ENCODE measurements at regions not wholly inside any gene's neighbourhood (a gene's known extent, or its start where the extent isn't known, plus 50 kb on each side); places are given as distances from the start of the nearest gene placed in this dataset.

- Mint-ChIP-seq H3K4me1 (no peaks in the 10 kb centered on the region), H3K9me3 (peaks cover 7% of the 10 kb centered on the region), H3K36me3 (ENCODE audit: low read depth) (no peaks in the 10 kb centered on the region), H3K4me3 (no peak overlapping the region), H3K27ac (no peak overlapping the region), H3K27me3 (no peaks in the 10 kb centered on the region)
- no peak for ATAC-seq
- DNase-seq = no peak
These were observed 105.8 kb downstream of the SPATA19 start for GRCh38 chr11:133739481-133739880.

GRCh38 chr11:133738624-133739023 lies 106.7 kb downstream of the SPATA19 start:
- no peaks in the 10 kb centered on the region for H3K4me1 Mint-ChIP-seq
- no peak overlapping the region for H3K4me3 Mint-ChIP-seq
- no peaks in the 10 kb centered on the region for H3K36me3 Mint-ChIP-seq (ENCODE audit: low read depth)
- no peak for DNase-seq
- ATAC-seq = no peak
- H3K27ac Mint-ChIP-seq = peak overlapping the region; percentile 14
- no peaks in the 10 kb centered on the region for H3K27me3 Mint-ChIP-seq
- peaks cover 7% of the 10 kb centered on the region for H3K9me3 Mint-ChIP-seq

GRCh38 chr11:133733631-133734030 lies 111.7 kb downstream of the SPATA19 start:
- no peaks in the 10 kb centered on the region for H3K27me3 Mint-ChIP-seq
- no peaks in the 10 kb centered on the region for H3K36me3 Mint-ChIP-seq (ENCODE audit: low read depth)
- H3K4me3 Mint-ChIP-seq = no peak overlapping the region
- no peaks in the 10 kb centered on the region for H3K4me1 Mint-ChIP-seq
- DNase-seq = no peak
- no peak overlapping the region for H3K27ac Mint-ChIP-seq
- peaks cover 7% of the 10 kb centered on the region for H3K9me3 Mint-ChIP-seq
- ATAC-seq = no peak

GRCh38 chr11:133732109-133732674 lies 113.1 kb downstream of the SPATA19 start:
- DNase-seq (no peak), ATAC-seq (no peak)
- H3K4me1 Mint-ChIP-seq = no peaks in the 10 kb centered on the region
- no peak overlapping the region for H3K4me3 Mint-ChIP-seq
- no peaks in the 10 kb centered on the region for H3K36me3 Mint-ChIP-seq (ENCODE audit: low read depth)
- H3K9me3 Mint-ChIP-seq = no peaks in the 10 kb centered on the region
- H3K27ac Mint-ChIP-seq = no peak overlapping the region
- no peaks in the 10 kb centered on the region for H3K27me3 Mint-ChIP-seq

- Mint-ChIP-seq H3K9me3 (no peaks in the 10 kb centered on the region), H3K27me3 (no peaks in the 10 kb centered on the region), H3K27ac (no peak overlapping the region), H3K36me3 (ENCODE audit: low read depth) (no peaks in the 10 kb centered on the region), H3K4me3 (no peak overlapping the region), H3K4me1 (no peaks in the 10 kb centered on the region)
- ATAC-seq (no peak), DNase-seq (no peak)
These were observed 117.5 kb downstream of the SPATA19 start for GRCh38 chr11:133727774-133728173.

DNA sequence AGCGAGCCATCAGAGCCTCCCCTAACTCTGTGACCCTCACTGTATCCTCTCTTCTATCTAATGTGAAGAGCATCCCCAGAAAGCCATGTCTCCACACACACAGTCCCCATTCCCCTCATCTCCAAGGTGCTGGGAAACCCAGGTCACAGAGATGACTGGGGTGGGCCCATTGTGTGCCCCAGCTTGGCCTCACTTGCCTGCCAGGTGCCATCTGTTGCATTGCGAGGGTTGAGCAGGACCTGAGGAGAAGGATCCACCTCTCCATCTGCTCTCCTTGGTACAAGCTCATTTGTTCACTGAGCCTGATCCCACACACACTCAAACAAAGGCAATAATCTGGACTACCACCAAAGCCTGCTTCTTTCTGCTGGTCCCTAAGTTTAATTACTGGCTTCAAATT lies 118.8 kb downstream of the SPATA19 start:
- DNase-seq = no peak
- Mint-ChIP-seq H3K36me3 (ENCODE audit: low read depth) (no peaks in the 10 kb centered on the region), H3K9me3 (no peaks in the 10 kb centered on the region), H3K4me3 (no peak overlapping the region), H3K27me3 (no peaks in the 10 kb centered on the region), H3K4me1 (no peaks in the 10 kb centered on the region), H3K27ac (no peak overlapping the region)
- no peak for ATAC-seq

DNA sequence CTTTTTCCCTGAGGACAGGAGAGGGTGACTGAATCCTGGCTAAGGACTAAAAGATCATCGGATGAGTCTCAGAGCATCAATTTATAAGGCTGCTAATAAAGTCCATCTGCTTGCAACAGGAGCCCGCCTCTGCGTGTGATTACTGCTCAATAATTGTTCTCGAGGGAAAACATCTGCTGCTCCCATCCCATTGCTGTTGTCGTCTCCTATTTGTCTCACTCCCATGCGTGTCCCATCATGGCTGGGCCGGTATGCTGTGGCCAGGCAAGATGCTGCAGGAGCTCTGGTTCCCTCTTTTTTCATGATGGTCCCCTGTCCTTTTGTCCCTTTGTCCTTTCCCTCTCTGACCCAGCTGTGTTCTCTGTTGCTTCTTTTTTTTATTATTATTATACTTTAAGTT lies 121.2 kb downstream of the SPATA19 start:
- H3K27me3 Mint-ChIP-seq = no peaks in the 10 kb centered on the region
- DNase-seq (no peak), ATAC-seq (no peak)
- no peak overlapping the region for H3K4me3 Mint-ChIP-seq
- no peaks in the 10 kb centered on the region for H3K36me3 Mint-ChIP-seq (ENCODE audit: low read depth)
- H3K27ac Mint-ChIP-seq = no peak overlapping the region
- no peaks in the 10 kb centered on the region for H3K4me1 Mint-ChIP-seq
- no peaks in the 10 kb centered on the region for H3K9me3 Mint-ChIP-seq

DNA sequence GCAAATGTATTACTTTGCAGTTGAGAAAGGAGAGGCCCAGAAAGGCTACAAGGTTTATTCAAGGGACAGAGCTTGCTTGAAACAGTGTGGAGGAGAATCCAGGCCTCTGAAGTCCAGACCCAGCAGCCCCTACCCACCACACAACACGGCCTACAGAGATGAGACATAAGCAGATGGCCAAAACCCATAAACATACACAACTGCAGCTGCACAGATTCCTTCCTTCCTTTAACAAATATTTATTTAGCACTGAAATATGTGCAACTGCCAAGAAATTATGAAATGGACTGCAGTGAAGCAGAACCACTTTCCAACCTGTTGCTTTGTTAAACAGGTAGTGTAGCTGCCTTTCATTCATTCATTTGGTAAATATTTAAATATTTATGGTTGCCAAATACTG lies 122.3 kb downstream of the SPATA19 start:
- ATAC-seq (no peak), DNase-seq (no peak)
- H3K4me1 Mint-ChIP-seq = no peaks in the 10 kb centered on the region
- no peak overlapping the region for H3K27ac Mint-ChIP-seq
- no peaks in the 10 kb centered on the region for H3K36me3 Mint-ChIP-seq (ENCODE audit: low read depth)
- no peaks in the 10 kb centered on the region for H3K27me3 Mint-ChIP-seq
- H3K9me3 Mint-ChIP-seq = no peaks in the 10 kb centered on the region
- no peak overlapping the region for H3K4me3 Mint-ChIP-seq

GRCh38 chr11:133720951-133721350 lies 124.4 kb downstream of the SPATA19 start:
- DNase-seq = no peak
- ATAC-seq = no peak
- Mint-ChIP-seq H3K27ac (no peak overlapping the region), H3K27me3 (no peaks in the 10 kb centered on the region), H3K4me1 (no peaks in the 10 kb centered on the region), H3K9me3 (no peaks in the 10 kb centered on the region), H3K36me3 (ENCODE audit: low read depth) (no peaks in the 10 kb centered on the region), H3K4me3 (no peak overlapping the region)

DNA sequence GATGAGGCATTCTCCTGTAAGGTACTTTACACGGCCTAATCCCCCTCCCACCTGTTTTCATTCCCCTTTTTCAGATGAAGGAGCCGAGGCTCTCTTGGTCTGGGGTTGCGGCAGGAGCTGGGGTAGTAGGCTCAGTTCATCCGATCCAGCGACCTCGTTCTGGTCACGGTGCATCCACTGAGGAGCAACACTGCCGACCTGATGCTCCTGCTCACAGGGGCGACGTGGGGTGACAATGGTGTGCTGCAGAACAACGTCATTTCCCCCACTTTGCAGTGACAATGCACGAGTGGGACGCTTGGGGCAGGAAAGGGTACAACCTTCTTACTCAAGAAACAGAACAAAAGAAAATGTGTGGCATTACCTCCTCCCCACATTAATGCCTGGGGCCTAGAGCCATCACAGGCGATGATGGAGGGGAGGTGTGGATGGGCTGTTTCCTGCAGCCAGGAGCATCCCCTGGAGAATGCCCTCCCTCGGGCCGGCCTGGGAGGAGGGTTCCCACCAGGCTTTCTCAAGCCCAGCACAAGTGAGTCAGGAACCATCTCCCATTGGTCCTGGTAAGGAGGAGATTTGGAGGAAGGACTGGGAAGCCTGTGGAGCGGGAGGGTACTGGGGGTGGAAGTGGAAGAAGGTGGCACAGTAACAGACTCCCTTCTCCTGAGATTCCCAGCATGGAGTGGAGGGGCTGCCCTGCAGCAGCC lies 125.6 kb downstream of the SPATA19 start:
- Mint-ChIP-seq H3K27me3 (no peaks in the 10 kb centered on the region), H3K4me3 (no peak overlapping the region), H3K9me3 (no peaks in the 10 kb centered on the region), H3K4me1 (no peaks in the 10 kb centered on the region), H3K36me3 (ENCODE audit: low read depth) (no peaks in the 10 kb centered on the region), H3K27ac (no peak overlapping the region)
- DNase-seq (no peak), ATAC-seq (no peak)

- Mint-ChIP-seq H3K27ac (no peak overlapping the region), H3K9me3 (no peaks in the 10 kb centered on the region), H3K36me3 (ENCODE audit: low read depth) (no peaks in the 10 kb centered on the region), H3K4me3 (no peak overlapping the region), H3K27me3 (no peaks in the 10 kb centered on the region), H3K4me1 (no peaks in the 10 kb centered on the region)
- DNase-seq (no peak), ATAC-seq (no peak)
These were observed 126.5 kb downstream of the SPATA19 start for GRCh38 chr11:133718831-133719230.

GRCh38 chr11:133718238-133718637 lies 127.1 kb downstream of the SPATA19 start:
- ATAC-seq (no peak), DNase-seq (no peak)
- no peak overlapping the region for H3K27ac Mint-ChIP-seq
- no peak overlapping the region for H3K4me3 Mint-ChIP-seq
- no peaks in the 10 kb centered on the region for H3K9me3 Mint-ChIP-seq
- H3K4me1 Mint-ChIP-seq = no peaks in the 10 kb centered on the region
- H3K27me3 Mint-ChIP-seq = no peaks in the 10 kb centered on the region
- no peaks in the 10 kb centered on the region for H3K36me3 Mint-ChIP-seq (ENCODE audit: low read depth)

DNA sequence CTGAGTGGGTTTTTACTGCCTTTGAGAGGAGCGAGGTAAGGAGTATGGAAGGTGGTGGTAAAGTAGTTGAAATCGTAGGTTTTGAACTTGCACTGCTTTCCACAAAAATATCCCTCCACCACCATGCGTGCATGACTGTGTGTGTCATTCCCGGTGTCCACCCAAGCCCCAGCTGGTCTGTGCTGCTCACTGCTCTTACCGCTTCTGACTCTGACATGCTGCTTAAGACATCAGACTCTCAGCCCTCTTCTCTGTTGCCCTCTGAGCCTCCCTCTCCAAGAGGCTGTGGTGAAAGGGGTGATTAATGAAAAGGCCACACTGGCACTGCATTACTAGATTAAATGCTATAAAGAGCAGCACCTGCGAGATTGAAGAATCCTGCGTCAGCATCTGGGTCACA lies 128.7 kb downstream of the SPATA19 start:
- ATAC-seq (no peak), DNase-seq (no peak)
- H3K4me1 Mint-ChIP-seq = no peaks in the 10 kb centered on the region
- H3K9me3 Mint-ChIP-seq = no peaks in the 10 kb centered on the region
- no peak overlapping the region for H3K4me3 Mint-ChIP-seq
- H3K36me3 Mint-ChIP-seq (ENCODE audit: low read depth) = no peaks in the 10 kb centered on the region
- no peaks in the 10 kb centered on the region for H3K27me3 Mint-ChIP-seq
- H3K27ac Mint-ChIP-seq = no peak overlapping the region

DNA sequence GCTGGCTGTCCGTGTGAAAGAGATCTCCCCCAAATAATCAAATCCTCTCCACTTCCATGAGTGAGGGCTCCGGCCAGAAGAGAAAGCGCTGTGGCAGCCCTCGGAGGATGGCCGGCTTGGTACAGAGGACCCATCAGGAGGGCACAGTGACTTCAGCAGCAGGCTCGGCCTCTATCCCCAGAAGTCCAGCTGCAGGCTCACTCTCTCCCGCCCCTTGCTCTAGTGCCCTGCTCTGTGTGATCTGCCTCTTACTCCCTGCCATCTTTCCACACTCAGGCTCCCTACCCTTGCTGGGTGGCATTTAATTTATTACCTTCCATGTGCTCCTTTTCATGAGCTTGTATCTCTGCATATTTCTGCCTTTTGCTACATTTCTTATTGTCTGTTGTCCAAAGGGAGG lies 129.7 kb downstream of the SPATA19 start:
- Mint-ChIP-seq H3K36me3 (ENCODE audit: low read depth) (no peaks in the 10 kb centered on the region), H3K4me1 (no peaks in the 10 kb centered on the region), H3K4me3 (no peak overlapping the region), H3K27me3 (no peaks in the 10 kb centered on the region), H3K9me3 (no peaks in the 10 kb centered on the region), H3K27ac (no peak overlapping the region)
- no peak for DNase-seq
- no peak for ATAC-seq

DNA sequence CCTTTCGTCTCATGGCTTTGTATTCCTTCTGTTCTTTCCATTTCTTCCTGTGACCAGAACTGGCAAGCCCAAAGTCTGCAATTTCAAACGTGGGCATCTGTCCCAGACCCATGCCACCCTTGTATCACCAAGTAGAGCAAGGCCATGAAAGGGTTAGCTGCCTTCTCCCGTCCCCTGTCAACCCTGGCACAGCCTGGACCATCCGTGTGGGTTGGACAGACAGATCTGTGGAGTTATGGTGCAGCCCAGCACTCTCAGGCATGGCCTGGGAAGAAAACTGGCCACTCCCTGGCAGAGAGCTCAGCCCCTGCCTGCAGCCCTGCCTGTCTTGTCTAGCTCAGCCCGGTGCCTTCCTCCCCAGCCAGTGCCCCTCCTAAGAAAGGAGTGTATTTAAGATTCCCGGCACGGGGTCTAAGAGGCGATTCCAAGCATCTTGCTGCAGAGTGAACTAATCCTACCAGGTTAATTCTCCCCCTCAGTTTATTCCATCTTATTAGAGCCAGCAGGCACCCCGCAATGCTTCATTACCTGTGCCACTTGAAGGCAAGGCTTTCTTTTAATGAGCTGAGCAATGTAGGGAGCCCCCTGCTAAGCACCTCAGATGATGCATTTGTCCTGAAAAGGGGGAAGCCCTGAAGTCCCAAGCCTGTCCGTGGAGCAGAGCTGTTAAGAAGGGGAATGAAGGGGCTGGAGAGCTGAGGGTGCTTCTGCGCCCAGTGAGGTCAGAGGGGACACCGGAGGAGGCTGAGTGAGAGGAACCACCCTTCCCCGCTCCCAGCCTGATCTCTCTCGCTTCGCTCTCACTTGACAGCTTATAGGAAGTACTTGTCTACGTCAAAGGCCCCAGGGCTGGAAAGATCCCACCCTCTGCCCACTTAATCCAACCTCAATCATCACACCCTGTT lies 130.6 kb downstream of the SPATA19 start:
- Mint-ChIP-seq H3K27me3 (no peaks in the 10 kb centered on the region), H3K9me3 (no peaks in the 10 kb centered on the region), H3K4me3 (no peak overlapping the region), H3K36me3 (ENCODE audit: low read depth) (no peaks in the 10 kb centered on the region), H3K4me1 (no peaks in the 10 kb centered on the region), H3K27ac (no peak overlapping the region)
- ATAC-seq (peak; percentile 16), DNase-seq (no peak)

Data from activated naive CD8-positive, alpha-beta T cell treated with anti-CD3 and anti-CD28 coated beads, Interleukin-2, amount 50 U/mL, for 24 hours (primary cell).